HPDE6-E6E7 (cell line): ENCODE measurements at regions not wholly inside any gene's neighbourhood (a gene's known extent, or its start where the extent isn't known, plus 50 kb on each side); places are given as distances from the start of the nearest gene placed in this dataset.

Source experiments
- DNase-seq: peaks from one replicate; pipeline ENCODE4 v3.0.0; 2011; ENCODE audit warnings: missing footprints; ENCODE audit errors: extremely low spot score

GRCh38 chr6:56005426-56005825, 130.0 kb upstream of the BMP5 start:
- no peak for DNase-seq

GRCh38 chr6:56004426-56004825, 129.0 kb upstream of the BMP5 start:
- DNase-seq: no peak

- DNase-seq: no peak
Observed at GRCh38 chr6:56003616-56004015, 128.2 kb upstream of the BMP5 start.

- DNase-seq: no peak
Observed at GRCh38 chr6:56002336-56002735, 126.9 kb upstream of the BMP5 start.

GRCh38 chr6:55998576-55998975, 123.2 kb upstream of the BMP5 start:
- DNase-seq: no peak

GRCh38 chr6:55997223-55997874, 122.0 kb upstream of the BMP5 start:
- DNase-seq: no peak

- no peak for DNase-seq
Observed at GRCh38 chr6:55994531-55994930, 119.1 kb upstream of the BMP5 start.

- no peak for DNase-seq
Observed at GRCh38 chr6:55993418-55993817, 118.0 kb upstream of the BMP5 start.

- DNase-seq: no peak
Observed at GRCh38 chr6:55992546-55992945, 117.2 kb upstream of the BMP5 start.

GRCh38 chr6:55985309-55985708, 109.9 kb upstream of the BMP5 start:
- no peak for DNase-seq

GRCh38 chr6:55983861-55984260, 108.5 kb upstream of the BMP5 start:
- no peak for DNase-seq

- DNase-seq: no peak
Observed at GRCh38 chr6:55981660-55982059, 106.3 kb upstream of the BMP5 start.

GRCh38 chr6:55980627-55981211, 105.3 kb upstream of the BMP5 start:
- DNase-seq: peak; percentile 9

GRCh38 chr6:55979526-55979925, 104.1 kb upstream of the BMP5 start:
- no peak for DNase-seq

- no peak for DNase-seq
Observed at GRCh38 chr6:55977959-55978665, 102.7 kb upstream of the BMP5 start.

- DNase-seq: no peak
Observed at GRCh38 chr6:55974688-55975087, 99.3 kb upstream of the BMP5 start.

GRCh38 chr6:55972091-55972490, 96.7 kb upstream of the BMP5 start:
- DNase-seq: no peak

- DNase-seq: no peak
Observed at GRCh38 chr6:55969526-55969925, 94.1 kb upstream of the BMP5 start.

- no peak for DNase-seq
Observed at GRCh38 chr6:55968926-55969325, 93.5 kb upstream of the BMP5 start.

- DNase-seq: no peak
Observed at GRCh38 chr6:55964136-55964535, 88.7 kb upstream of the BMP5 start.

GRCh38 chr6:55963301-55963700, 87.9 kb upstream of the BMP5 start:
- DNase-seq: no peak

GRCh38 chr6:55960344-55960743, 85.0 kb upstream of the BMP5 start:
- DNase-seq: no peak

- DNase-seq: no peak
Observed at GRCh38 chr6:55958790-55959189, 83.4 kb upstream of the BMP5 start.
